HG03469 (cell line): ENCODE measurements at regions not wholly inside any gene's neighbourhood (a gene's known extent, or its start where the extent isn't known, plus 50 kb on each side); places are given as distances from the start of the nearest gene placed in this dataset.
"Not testable (repeated sequence)": the region's sequence is repeated elsewhere in the genome, so short reads cannot be mapped to it uniquely, and the experiment has no call there.

ENCODE experiments used
- ATAC-seq: cut with Tn5 transposase; IDR thresholded peaks from one replicate; pipeline ENCODE4 v1.9.1; 2021; ENCODE audit warnings: mild to moderate bottlenecking, moderate library complexity, moderate number of reproducible peaks; ENCODE audit not compliant: unreplicated experiment

DNA sequence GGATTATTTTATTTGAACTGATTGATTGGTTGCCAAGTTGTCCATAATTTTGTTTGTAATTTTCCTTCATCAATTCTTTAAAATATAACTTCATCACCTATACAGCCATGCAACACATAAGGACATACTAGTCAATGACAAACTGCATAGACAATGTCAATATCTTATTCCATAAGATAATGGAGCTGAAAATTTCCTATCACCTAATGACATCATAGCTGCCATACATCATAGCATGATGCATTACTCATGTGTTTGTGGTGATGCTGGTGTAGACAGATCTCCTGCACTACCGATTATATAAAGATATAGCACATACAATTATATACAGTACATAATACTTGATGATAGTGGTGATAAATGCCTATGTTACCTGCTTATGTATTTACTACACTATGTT lies 369.8 kb upstream of the NT5C1B start:
- ATAC-seq: no peak

DNA sequence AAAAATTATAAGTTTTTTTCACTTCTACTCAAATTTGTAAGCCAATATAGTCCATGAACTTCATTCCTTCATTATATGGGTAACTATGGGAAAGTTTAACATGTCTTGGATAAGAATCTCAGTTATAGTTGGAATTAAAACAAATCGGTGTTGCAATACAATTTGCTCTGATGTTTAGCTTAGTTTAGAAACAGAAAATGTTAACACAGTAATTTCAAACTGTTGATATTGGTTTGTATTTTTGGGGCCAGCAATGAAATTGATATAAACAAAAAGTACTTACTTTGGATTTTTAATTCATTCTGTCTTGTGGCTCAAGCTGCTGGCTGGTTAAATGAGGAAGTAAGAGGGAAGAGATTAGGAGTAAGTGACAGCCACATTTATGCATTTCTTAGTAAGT lies 368.5 kb upstream of the NT5C1B start:
- ATAC-seq: no peak

DNA sequence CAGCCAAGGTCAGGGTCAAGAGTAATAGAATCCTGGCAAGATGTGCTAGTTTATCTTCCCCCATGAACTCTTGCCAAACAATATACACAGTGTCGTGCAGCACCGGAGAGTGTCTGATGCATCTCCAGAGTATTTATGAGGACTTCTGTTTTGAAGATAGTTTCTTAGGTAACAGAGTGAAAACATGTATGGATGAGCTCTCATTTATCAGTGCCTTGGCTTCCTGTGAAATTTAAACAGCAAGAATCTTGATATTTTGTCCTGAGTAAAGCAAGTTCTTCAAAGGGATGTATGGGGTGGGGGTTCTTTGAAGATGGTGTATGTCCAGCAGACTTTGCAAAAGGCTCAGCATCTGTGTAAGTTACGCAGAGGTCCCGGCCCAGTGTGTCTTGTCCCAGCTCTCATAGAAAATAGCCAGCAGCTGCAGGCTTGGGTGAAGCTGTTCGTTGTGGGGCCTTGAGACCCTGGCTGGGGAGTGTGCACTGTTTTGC lies 361.0 kb upstream of the NT5C1B start:
- ATAC-seq: no peak

DNA sequence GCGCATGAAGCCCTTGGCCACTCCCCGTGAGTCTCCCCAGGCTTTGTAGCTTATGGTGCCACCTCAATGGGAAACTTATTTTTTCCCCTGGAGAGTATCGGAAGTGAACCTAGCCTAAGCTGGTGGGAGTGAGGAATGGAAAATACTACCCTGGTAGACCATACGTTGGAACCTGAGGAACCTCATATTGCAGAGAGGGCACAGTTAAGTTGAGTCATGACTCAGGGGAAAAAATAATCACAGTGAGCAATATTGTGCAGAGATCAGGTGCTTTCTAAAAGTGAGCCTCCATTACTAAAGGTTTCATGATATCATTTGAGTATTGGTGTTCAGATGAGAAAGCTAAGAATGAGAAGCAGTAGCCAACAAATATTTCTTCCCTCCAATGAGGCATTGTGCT lies 360.5 kb upstream of the NT5C1B start:
- no peak for ATAC-seq

DNA sequence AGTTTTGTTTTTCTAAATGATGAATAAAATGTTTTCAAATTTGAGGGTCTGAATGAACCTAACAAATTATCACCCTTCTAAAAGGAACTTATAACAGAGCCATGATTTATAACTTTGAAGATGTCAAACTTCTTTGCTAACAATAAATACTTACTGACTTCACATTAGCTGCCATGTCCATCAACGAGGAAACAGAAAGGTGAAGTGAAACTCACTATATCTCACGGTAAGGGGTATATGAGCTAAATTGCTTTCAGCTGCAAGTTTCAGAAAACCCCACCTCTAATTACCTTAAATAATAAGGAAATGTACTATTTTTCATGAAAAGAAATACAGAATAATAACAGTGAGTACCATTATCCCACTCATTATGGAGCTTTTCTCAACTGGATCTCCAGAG lies 350.8 kb upstream of the NT5C1B start:
- ATAC-seq: peak; percentile 91

DNA sequence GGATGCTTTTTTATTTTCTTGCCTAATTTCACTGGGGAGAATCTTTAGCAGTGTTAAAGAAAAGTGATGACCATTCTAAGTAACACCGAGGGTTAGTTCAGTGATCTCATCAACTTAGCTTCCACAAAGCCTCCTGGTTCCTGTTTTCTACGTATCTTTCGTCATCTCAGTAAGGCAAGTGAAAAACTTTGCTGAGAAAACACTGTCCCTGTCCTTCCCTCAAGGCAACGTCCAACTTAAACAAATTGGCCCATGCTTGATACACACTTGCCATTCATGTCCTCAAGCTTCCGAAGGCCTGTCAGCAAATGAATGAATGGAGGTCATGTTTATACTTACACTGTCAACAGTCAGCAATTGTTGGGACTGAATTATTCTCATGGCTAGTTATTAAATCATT lies 350.4 kb upstream of the NT5C1B start:
- not testable (repeated sequence) for ATAC-seq

DNA sequence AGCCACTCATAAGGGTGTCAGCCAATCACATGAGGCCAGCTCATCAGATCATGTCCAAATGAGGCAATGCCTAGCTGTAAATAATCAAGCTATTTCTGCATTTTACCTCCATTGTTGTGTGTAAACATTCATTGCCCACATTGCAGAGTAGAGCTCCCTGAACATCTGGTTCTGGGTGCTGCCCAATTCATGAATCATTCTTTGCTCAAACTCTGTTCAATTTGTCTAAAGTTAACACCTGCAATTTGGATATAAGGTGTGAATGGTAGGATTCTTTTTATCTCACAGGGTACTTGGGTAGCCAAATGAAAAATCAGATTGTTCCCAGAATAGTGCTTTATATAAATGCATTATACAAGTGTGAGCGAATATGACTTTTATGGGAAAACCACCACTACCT lies 345.5 kb upstream of the NT5C1B start:
- no peak for ATAC-seq

DNA sequence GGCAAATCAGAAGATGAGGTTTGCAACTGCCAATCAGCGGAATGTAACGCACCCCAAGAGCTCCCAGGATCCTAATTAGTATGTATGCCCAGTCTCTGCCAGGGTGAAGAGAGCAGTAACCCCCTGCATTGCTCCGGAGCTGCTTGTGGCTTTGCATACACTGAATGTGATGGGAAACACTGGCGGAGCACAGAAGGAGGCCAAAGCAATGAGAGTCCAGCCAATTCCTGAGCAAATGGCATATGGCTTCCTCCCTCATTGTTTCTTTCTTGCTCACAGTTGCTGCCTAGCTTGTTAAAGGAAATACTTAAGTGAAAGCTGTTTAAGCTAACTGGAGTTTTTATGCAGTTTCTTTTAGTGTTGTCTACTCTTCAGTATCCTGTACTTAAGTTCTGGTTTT lies 343.5 kb upstream of the NT5C1B start:
- no peak for ATAC-seq

DNA sequence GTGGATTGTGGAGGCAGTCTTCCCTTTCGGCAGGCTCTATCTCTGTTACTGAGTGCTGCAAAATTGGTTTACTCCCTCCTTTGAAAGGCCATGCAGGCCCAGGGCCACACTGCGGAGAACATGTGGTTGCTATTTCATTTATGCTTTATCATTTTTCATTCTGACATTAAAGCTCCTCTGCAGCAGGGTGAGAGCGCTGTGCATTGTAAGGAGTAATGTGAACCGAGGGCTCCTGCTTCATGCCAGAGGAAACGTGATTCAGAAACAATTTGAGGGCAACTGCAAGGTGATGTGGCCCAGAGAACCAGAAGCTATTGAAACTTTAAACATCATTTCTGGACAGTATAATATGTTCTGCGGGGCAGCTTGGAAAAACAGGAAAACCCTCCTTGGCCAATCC lies 341.6 kb upstream of the NT5C1B start:
- ATAC-seq: no peak

DNA sequence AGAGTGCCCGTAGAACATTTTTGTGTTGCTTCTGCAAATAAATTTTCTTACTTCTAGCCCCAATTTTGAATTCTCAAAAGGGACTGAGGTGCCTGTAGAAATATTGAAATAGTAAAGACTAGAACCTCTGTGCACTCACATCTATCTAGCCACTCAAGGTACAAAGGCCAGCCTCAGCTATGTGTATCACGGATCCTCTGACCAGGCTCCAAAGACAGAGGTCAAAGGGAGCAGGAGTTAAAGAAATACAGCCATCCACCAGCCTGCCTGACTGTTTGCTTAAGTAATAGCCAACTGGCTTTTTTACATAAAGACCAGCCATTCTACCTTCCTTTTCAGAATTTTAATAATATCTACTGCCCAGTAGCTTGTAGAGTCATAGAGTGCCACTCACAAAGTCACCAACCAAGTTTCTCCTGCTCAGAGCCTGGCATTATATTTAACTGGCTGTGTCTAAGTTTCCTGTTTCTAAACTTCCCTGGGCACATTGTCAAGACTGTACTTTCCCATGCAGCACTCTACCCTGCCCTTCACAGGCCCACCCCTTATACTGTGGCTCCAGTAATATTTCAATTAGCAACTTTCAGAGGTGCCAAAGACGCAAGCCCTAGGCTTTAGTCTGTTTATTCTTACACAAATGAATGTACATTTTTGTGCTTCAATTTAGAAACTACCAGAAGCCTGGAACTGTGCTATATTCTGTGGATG lies 338.3 kb upstream of the NT5C1B start:
- ATAC-seq: no peak

DNA sequence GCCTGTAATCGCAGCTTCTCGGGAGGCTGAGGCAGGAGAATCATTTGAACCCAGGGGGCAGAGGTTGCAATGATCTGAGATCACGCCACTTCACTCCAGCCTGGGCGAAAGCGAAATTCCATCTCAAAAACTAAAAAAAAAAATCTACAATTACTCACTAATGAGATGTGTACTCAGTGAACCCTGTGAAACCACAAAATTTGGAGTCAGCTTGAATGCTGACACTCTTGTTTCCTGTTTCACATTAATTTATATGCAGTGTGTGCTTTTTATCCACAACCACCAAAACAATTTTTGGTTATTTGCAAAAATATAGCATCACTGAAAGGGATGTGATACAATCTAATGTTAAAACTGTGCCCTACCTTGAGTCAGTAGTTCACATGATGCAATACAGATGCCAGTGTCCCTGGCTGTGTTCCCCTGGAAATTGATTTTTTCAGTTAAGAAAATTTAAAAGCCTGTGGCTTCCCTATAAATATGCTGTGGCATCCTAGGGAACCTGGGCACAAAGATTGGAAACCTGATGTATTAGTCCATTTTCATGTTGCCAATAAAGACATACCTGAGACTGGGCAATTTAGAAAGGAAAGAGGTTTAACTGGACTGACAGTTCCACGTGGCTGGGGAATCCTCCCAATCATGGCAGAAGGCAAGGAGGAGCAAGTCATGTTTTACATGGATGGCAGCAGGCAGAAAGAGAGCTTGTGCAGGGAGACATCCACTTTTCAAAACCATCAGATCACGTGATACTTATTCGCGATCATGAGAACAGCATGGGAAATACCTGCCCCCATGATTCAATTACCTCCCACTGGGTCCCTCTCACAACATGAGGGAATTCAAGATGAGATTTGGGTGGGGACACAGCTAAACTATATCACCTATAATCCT lies 337.5 kb upstream of the NT5C1B start:
- ATAC-seq: no peak

DNA sequence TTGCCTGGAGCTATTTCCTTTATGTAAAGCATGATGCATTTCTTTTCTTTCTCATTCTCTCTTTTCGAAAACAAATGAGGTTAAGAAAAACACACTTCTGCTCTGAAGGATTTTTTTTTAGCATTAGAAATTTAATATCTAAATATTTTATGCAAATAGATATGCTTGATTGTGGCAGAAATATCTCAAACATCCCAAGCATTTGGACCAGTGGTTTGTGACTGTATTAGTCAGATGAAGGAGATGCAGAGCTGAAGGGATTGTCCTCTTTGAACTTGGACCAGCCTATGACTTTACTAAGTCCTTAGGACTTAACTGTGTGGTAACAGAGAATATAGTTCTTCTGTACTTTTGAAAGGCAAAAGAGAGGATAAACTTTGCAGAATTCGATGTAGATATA lies 335.9 kb upstream of the NT5C1B start:
- no peak for ATAC-seq

DNA sequence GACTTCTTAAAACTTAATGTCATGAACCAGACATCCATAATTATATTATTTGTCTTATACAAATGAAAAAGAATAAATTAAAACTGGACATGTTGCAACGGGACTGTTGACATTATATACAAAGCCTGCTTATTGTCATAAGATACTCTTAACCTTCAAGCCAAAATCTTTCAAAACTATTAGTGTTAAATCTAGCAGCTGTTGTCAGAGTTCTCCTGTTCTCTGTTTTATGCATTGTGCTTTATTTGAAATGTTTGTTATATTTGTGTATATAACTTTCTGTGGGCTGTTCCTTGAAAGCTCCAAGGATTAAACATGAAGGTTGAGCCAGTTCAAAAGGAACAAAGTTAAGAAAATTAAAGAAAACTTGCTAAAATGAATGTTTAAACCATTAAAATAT lies 335.5 kb upstream of the NT5C1B start:
- ATAC-seq: no peak

DNA sequence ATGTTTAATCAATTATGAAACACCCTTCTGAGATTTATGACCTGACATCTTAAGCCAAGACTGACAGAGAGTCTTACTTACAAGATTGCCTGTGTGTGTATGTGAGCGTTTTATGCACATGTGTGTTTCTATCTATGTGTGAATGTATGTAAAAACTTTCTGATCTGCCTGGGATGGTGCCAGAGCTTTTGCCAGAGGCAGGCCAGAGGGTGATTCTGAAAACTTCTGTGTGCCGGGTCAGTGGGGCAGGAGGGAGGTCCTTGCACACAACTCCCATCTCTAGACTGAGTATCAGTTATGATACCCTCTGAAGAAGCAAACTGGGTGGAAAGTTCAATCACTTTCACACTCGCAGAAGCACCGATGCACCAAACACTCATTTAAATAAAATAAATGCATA lies 335.0 kb upstream of the NT5C1B start:
- no peak for ATAC-seq

DNA sequence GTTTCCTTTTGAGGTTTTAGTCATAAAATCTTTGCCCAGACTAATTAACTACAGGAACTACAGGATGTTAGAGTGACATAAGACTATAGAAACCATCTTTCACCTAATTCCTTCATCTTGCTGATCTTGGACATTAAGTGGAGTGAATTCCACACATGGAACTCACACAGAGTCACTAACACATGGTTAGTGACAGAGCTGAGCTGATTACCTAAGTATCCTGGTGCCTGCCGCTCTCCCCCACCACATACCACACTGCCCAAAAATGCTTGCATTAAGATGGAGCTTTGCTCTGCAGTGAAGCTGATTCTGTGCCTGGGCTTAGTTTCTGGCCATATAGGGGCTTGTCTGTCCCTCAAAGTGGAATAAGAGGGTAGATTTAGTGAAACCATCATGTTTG lies 332.9 kb upstream of the NT5C1B start:
- ATAC-seq: no peak

DNA sequence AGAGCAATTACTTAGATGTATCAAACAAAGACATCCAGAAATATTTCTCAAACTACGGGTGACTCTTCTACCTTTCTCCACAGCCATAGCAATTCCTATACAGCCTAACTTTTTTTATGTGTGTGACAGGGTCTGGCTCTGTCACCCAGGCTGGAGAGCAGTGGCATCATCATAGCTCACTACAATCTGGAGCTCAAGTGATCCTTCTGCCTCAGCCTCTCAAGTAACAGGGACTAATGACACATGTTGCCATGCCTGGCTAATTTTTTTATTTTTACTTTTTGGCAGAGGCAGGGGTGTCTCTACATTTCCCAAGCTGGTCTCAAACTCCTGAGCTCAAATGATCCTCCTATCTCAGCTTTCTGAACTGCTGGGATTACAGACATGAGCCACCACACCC lies 328.9 kb upstream of the NT5C1B start:
- no peak for ATAC-seq

DNA sequence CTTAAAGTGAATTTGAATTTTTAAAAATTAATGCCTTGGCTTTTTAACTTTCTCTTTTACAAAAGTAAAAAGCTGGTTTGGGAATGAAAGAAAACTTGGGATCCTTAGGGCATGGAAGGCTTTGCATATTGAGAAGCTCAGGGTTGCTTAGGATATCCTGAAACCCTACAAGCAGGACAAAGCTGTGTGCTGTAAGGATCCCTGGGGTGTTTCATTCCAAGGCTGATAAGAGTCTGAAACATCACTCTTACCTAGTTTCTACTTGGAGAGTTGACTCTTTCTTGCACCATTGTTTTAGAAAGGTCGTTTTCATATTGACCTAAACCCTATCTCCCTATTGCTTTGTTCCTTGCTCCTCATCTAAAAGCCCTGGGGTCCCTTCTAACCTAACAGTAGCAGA lies 325.9 kb upstream of the NT5C1B start:
- ATAC-seq: no peak

DNA sequence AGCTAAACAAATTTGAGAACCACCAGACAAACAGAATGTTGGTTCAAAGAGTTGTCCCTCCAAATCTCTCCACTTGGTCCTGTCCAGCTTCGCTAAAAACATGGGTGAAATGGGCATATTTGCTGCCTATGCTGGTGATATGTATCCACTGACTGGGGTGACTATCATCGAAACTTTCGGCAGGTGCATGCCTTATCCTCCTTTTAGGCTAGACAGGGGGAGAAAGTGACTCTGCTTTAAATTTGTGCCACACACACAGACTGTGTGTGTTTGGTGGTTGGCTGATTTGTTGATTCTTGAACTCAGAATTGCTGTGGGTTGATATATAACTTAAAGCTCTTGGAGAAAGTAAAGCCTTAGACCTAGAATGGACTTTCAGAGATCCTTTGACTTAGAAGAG lies 324.1 kb upstream of the NT5C1B start:
- no peak for ATAC-seq

DNA sequence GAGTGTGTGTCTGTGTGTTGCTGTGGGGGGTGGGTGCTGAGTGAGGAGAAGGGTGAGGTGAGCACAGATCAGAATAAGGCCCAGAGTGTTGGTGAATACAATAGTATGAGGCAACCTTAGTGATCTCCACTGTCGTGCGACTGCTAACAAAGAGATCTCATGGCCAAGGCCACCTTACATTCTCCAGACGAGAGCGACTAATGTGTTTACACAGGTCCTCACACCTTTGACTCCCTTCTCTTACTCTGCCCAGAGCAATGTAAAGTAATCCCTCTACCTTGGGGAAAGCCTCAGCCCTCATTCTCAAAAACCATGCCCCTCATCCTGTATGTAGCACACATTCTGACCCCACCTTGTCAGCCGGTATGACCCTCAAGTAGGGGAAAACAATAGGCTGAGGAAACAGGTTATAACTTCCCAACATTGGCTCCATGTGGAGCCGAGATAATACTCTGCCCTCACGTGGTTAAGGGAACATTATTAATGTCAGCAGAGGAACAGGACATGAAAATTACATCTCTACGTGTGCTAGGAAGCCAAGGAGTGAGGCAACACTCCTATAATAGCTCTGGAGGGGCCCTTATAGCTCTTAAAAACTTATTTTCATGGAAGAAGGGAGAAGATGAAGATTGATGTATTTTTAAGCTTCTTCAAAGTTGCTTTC lies 323.0 kb upstream of the NT5C1B start:
- ATAC-seq: no peak

DNA sequence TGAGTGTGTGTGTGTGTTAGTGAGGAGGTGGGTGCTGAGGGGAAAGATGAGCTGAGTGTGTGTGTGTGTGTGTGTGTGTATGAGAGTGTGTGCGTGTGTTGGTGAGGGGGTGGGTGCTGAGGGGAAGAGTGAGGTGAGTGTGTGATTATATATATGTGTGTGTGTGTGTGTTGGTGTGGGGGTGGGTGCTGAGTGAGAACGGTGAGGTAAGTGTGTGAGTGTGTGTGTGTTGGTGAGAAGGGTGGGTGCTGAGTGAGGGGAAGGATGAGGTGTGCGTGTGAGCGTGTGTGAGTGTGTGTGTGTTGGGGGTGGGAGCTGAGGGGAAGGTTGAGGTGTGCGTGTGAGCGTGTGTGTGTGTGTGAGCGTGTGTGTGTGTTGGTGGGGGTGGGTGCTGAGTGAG lies 322.0 kb upstream of the NT5C1B start:
- no peak for ATAC-seq

DNA sequence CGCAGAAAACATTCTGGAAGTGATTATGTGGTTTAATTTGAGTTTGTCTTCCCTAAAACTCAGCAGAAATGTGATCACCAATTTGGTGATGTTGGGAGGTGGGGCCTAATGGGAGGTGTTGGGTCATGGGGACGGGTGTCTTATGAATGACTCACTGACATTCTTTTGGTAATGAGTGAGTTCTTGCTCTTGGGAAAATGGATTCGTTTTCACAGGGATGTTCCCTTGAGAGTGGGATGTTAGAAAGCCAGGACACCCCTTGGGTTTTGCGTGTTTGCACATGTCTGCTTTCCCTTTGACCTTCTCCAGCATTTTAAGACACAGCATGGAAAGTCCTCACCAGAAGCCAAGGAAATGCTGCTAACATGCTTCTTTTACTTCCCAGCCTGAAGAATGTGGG lies 321.5 kb upstream of the NT5C1B start:
- no peak for ATAC-seq

DNA sequence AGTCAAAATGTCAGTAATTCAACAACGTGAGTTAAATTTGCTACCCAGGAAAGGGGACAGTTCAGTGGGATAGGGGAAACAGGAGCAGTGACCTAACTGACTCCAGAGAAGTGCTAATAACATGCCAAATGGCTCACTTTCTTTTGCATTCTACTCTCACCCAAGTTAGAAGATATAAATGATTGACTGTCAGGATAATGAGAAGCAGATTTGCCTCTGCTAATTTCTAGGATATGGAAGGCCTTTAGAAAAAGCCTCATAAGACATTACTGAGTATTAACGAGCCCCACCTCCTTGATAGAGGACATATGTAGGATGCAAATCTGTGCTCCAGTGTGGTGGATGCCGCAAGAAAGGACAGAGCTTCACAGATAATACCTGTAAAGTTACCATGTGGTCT lies 318.6 kb upstream of the NT5C1B start:
- ATAC-seq: no peak
